Esophagus muscularis mucosa (tissue), 4 donors: ENCODE measurements at regions not wholly inside any gene's neighbourhood (a gene's known extent, or its start where the extent isn't known, plus 50 kb on each side); places are given as distances from the start of the nearest gene placed in this dataset.
A peak's percentile ranks its signal among the peaks of the same experiment; 100 is the strongest.

Experiments used
- DNase-seq: peaks from one replicate; pipeline ENCODE4 v3.0.0-alpha.2; 2017; ENCODE audit errors: extremely low spot score
- H3K27ac ChIP-seq, 4 donors: fragments of 200-600 bp; sonication (generic); replicated peaks in 1 of 4; 1 replicate in 3 of 4; 2 replicates in 1 of 4; pipeline ENCODE4 v1.5.1; 2016 to 2019; ENCODE audit warnings: mild to moderate bottlenecking in 1 of 4
- H3K27me3 ChIP-seq, 4 donors: fragments of 200-600 bp; sonication (generic); one replicate each; pipeline versions ENCODE4 v1.5.1 to v1.6.0; 2016 to 2019
- H3K36me3 ChIP-seq, 4 donors: fragments of 200-600 bp; sonication (generic); one replicate each; pipeline ENCODE4 v1.5.1; 2016 to 2019
- H3K4me1 ChIP-seq, 4 donors: fragments of 200-600 bp; sonication (generic); one replicate each; pipeline ENCODE4 v1.5.1; 2016 to 2019
- H3K4me3 ChIP-seq, 4 donors: fragments of 200-600 bp; sonication (generic); 1 replicate in 2 of 4; 2 replicates in 2 of 4; pipeline ENCODE4 v1.5.1; 2016 to 2019; ENCODE audit warnings: mild to moderate bottlenecking in 4 of 4, moderate library complexity in 1 of 4
- H3K9me3 ChIP-seq, 4 donors: fragments of 200-600 bp; sonication (generic); 1 replicate in 3 of 4; 2 replicates in 1 of 4; pipeline ENCODE4 v1.5.1; 2016 to 2019
- EP300 ChIP-seq: sonication (generic); formaldehyde crosslinking; IDR thresholded peaks from one replicate; pipeline ENCODE4 v1.6.1; 2017; ENCODE audit warnings: antibody characterized with exemption
- POLR2A ChIP-seq: fragments of 450-650 bp; IDR thresholded peaks from one replicate; pipeline ENCODE4 v1.6.1; 2017; ENCODE audit warnings: antibody characterized with exemption, moderate library complexity, mild to moderate bottlenecking, low read depth
- POLR2AphosphoS5 ChIP-seq, 2 donors: sonication (generic); formaldehyde crosslinking; IDR thresholded peaks; one replicate each; pipeline ENCODE4 v1.6.1; 2017; ENCODE audit warnings: antibody characterized with exemption in 2 of 2
- WGBS: methylation state at CpG from one replicate; pipeline ENCODE4 v1.1.5; 2018; 5-methylcytosine and 5-hydroxymethylcytosine counted together
- intact Hi-C: fragments of 100-400 bp; cut with DNase I; formaldehyde crosslinking; loops from one replicate; pipeline ENCODE4 v1.15.1; 2023
- TF ChIP-seq, protein P1 (sequence below), 3 experiments: fragments of 200-600 bp in 2 of 3; fragments of 450-650 bp in 1 of 3; sonication (generic) in 2 of 3; IDR thresholded peaks; one replicate each; pipeline ENCODE4 v1.5.1; 2017 to 2019; ENCODE audit warnings: antibody characterized with exemption in 3 of 3, mild to moderate bottlenecking in 2 of 3, moderate library complexity in 1 of 3

DNA sequence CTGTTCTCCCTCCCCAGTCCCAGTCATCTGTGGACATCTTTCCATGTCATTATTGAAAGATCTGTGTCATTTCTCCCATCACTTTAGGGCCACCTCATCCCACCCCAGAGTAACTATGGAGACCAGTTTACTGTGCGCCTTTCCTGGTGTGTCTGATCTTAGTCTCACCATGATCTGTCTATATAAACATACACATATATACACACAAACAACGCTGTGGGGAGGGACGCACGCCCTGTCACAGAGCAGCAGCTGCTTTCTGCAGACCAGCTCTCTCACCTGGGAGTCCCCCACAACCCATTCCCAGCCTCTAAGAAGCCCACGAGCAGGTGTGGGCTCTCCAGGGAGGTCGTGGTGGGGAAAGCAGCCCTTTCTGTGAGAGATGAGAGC, 68.1 kb upstream of the TOX2 start:
- Histone ChIP-seq H3K27ac (no peak overlapping the region), H3K4me3 (no peak overlapping the region), H3K27me3 (no peaks in the 10 kb centered on the region), H3K9me3 (no peaks in the 10 kb centered on the region), H3K4me1 (peaks cover 3 to 42% (median 26%) of the 10 kb centered on the region in 4 donors), H3K36me3 (no peaks in the 10 kb centered on the region)
- no peak for DNase-seq
- intact Hi-C loops: loop anchor here (10.0 kb wide), 1 partner anchor 228 kb away; no protein-coding TSS in a partner anchor
- TF ChIP-seq EP300 (no peak), POLR2A (no peak), POLR2AphosphoS5 (IDR thresholded peaks at IDR 0.05) (no peak)
- TF ChIP-seq, protein P1, sequence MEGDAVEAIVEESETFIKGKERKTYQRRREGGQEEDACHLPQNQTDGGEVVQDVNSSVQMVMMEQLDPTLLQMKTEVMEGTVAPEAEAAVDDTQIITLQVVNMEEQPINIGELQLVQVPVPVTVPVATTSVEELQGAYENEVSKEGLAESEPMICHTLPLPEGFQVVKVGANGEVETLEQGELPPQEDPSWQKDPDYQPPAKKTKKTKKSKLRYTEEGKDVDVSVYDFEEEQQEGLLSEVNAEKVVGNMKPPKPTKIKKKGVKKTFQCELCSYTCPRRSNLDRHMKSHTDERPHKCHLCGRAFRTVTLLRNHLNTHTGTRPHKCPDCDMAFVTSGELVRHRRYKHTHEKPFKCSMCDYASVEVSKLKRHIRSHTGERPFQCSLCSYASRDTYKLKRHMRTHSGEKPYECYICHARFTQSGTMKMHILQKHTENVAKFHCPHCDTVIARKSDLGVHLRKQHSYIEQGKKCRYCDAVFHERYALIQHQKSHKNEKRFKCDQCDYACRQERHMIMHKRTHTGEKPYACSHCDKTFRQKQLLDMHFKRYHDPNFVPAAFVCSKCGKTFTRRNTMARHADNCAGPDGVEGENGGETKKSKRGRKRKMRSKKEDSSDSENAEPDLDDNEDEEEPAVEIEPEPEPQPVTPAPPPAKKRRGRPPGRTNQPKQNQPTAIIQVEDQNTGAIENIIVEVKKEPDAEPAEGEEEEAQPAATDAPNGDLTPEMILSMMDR (IDR thresholded peaks at IDR 0.05): no peak
- 77% methylated on average over 5 of the region's 6 CpGs for WGBS

DNA sequence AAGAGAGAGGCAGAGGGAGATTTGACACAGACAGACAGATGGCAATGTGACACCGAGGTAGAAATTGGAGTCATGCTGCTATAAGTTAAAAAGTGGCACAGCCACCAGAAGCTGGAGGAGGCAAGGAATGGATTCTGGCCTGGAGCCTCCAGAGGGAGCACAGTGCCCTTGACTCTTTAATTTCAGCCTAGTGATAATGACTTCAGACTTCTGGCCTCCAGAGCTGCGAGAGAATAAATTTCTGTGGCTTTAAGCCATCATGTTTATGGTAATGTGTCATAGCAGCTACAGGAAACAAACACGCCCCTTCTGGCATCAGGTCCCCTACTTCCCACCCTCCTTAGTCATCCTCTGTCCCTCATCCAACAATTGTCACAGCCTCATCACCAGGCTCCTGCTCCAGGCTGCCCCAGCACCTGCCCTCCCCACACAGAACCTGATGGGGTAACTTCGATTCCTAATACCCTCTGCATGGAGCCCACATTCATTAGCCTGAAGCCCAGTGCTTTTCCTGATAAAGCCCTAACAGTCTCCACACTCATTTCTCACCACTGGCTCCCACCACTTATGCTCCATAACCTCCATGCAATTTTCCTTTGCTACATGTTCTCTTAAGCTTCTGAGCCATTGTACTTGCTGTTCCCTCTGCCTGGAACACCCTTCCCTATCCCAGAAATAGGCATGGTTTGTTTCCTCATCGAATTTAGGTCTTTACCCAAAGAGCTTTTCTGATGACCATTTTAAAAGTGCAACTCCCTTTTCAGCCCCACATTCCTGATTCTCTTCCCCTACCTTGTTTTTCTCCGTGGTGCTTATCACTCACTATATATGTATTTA, 69.7 kb upstream of the TOX2 start:
- WGBS: 46% methylated on average over 6 of the region's 6 CpGs
- Histone ChIP-seq H3K36me3 (no peaks in the 10 kb centered on the region), H3K27ac (peak overlapping the region in 2 of 4 donors; percentile 16 to 42), H3K9me3 (no peaks in the 10 kb centered on the region), H3K4me3 (no peak overlapping the region), H3K27me3 (no peaks in the 10 kb centered on the region), H3K4me1 (peaks cover 3 to 34% (median 20%) of the 10 kb centered on the region in 4 donors)
- DNase-seq: no peak
- TF ChIP-seq, protein P1 (IDR thresholded peaks at IDR 0.05): peak in 2 of 3 experiments; percentile 30 to 36
- TF ChIP-seq POLR2AphosphoS5 (IDR thresholded peaks at IDR 0.05) (peak in 1 of 2 donors; percentile 38), EP300 (no peak)
- intact Hi-C loops: loop anchor here (10.0 kb wide), 1 partner anchor 230 kb away; no protein-coding TSS in a partner anchor

DNA sequence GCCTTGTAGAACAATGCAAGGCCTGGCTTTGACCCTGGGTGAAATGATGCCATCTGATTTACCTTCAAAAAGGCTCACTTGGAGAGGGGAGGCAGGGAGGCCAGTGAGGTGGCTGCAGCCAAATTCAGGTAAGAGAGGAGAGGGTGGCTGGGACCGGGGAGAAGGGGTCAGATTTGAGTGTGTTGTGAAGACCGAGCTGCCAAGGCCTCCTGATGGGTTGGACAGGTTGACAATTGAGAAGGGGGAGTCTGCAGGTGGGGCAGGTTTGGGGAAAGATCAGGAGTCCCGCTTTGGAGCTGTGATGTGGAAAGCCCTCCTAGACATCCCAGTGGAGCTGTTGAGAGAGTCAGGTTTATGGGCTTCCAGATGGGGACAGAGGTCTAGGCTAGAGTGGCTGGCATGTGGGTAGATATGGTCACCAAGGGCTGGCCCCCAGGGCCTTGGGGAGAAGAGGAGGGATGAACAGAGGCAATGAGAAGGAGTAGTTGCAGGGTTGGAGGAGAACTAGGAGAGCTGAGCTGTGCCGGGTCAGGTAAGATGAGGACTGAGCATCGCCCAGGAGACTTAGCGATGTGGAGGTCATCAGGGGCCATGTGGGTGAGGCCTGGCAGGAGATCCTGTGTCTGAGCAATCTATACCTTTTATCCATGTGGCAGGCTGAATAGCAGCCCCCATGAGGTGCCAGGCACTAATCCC, 70.5 kb upstream of the TOX2 start:
- DNase-seq: no peak
- intact Hi-C loops: loop anchor here (10.0 kb wide), 1 partner anchor 231 kb away; no protein-coding TSS in a partner anchor

DNA sequence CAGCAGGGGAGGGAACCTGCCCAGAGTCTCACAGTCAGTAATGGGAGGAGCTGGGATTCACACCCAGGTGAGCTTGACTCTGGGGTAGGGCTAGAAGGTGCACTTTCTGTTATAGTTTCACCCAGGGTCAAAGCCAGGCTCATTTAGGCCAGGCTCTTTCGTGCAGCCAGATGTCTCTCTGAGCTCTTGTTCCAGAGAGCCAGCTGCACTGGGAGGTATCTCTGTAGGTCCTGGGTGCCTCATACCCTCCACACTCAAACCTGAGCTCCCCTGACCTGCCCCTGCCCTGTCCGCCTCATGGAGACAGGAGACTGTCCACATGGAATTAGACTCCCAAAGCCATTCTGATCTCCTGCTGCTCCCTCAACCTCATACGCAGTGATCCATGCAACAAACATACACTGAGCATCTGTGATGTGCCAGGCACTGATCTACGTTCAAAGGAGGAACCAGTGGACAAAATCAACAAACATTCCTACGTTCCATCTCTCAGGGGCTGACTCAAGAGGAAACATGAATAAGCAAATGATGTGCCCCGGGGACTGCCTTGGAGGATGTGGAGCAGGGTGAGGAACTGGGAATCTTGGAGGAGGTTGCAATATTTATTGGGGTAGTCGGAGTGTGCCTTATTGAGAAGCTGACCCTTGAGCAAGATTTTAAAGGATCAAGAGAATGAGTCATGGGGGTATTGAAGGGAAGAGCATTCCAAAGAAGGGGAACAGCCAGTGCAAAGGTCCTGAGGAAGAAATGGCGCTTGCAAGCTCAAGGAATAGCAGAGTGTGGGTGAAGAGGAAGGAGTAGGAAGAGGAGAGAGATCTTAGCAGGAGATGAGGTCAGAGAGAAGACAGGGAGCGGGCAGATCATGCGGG, 71.3 kb upstream of the TOX2 start:
- H3K36me3 ChIP-seq: no peaks in the 10 kb centered on the region
- intact Hi-C loops: loop anchor here (10.0 kb wide), 1 partner anchor 231 kb away; no protein-coding TSS in a partner anchor
- 72% methylated on average over 10 of the region's 10 CpGs for WGBS
- H3K27ac ChIP-seq: no peak overlapping the region
- TF ChIP-seq, protein P1 (IDR thresholded peaks at IDR 0.05): no peak
- TF ChIP-seq POLR2A: no peak
- TF ChIP-seq EP300: no peak
- TF ChIP-seq POLR2AphosphoS5 (IDR thresholded peaks at IDR 0.05): no peak
- no peak for DNase-seq
- H3K9me3 ChIP-seq: no peaks in the 10 kb centered on the region
- H3K4me1 ChIP-seq: peaks cover 0 to 17% (median 13%) of the 10 kb centered on the region in 4 donors
- H3K27me3 ChIP-seq: no peaks in the 10 kb centered on the region
- no peak overlapping the region for H3K4me3 ChIP-seq

More for the DNA sequence above, 70.5 kb upstream of the TOX2 start:
- 99% methylated on average over 6 of the region's 6 CpGs for WGBS
- H3K9me3 ChIP-seq: no peaks in the 10 kb centered on the region
- TF ChIP-seq POLR2A (no peak), POLR2AphosphoS5 (IDR thresholded peaks at IDR 0.05) (no peak), EP300 (no peak)
- TF ChIP-seq, protein P1 (IDR thresholded peaks at IDR 0.05): no peak
- no peak overlapping the region for H3K4me3 ChIP-seq
- H3K27ac ChIP-seq: peak overlapping the region in 2 of 4 donors; percentile 16 to 30
- H3K36me3 ChIP-seq: no peaks in the 10 kb centered on the region
- no peaks in the 10 kb centered on the region for H3K27me3 ChIP-seq
- H3K4me1 ChIP-seq: peaks cover 0 to 25% (median 13%) of the 10 kb centered on the region in 4 donors
